Islet precursor cell (in vitro differentiated cells): ENCODE measurements at regions not wholly inside any gene's neighbourhood (a gene's known extent, or its start where the extent isn't known, plus 50 kb on each side); places are given as distances from the start of the nearest gene placed in this dataset.

Experiments
- DNase-seq: peaks from one replicate; pipeline ENCODE4 v3.0.0-alpha.2; 2018

DNA sequence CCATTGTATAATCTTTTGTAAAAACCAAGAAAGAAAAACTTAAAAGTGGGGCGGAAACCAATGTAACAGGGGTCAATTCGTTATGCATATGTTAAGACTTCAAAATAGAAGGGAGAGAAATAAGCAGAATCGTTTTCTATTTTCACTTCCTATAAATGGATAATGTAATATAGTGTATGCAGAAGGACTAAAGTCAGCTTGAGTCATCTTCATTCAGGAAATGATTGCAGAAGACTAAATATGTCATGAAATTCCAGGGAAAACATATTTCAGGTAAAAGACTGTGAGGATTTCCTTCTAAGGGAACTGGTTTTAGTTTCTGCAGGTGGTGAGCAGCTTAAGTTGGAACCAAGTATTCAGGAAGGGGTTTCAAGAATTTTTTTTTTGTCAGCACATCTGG, 753.3 kb downstream of the IRX1 start:
- no peak for DNase-seq

DNA sequence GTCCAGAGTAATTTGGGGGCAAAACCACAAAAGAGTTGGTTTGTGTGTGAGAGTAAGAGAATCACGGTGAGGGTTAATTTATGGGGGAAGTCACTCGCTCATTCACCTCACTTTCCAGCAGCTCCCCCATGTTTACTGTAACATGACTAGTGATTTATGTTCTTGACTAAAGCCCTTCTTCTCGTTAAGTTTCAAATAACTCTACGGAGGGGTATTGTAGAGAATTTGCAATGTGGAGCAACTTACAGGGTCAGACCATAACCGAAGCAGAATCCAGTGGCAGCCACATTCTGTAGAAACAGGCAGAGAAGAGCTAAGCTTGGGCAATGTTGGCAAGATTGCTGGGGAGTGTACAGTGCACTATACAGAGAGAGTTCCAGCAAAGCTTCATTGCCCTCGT, 760.6 kb downstream of the IRX1 start:
- no peak for DNase-seq

DNA sequence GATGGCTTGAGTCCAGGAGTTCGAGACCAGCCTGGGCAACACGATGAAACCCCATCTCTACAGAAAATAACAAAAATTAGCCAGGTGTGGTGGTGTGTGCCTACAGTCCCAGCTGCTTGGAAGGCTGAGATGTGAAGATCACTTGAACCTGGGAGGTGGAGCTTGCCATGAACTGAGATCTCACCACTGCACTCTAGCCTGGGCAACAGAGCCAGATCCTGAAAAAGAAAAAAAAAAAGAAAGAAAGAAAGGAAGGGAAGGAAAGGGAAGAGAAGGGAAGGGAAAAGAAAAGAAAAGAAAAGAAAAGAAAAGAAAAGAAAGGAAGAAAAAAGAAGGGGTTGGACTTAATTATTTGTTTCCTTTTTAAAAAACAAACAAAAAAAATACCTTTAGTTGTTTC, 764.2 kb downstream of the IRX1 start:
- DNase-seq, result no peak

DNA sequence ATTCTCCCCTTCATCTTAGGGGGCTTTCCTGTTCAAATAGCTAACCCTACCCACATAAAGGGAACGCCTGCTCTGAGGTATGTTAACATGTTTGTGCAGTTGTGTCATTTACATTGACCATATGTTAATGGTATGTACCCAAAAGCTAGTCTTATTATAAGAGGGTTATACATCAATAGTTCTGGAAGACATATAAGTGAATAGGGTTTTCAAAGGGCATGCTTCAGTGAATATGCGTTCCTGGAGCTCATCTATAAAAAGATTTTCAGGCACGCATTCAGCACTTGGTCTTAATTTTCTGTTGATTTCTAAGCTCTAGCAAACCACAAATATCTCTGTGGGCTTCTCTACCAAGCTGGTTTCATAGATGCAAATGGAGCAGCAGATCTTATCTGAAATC, 766.1 kb downstream of the IRX1 start:
- DNase-seq, result no peak

DNA sequence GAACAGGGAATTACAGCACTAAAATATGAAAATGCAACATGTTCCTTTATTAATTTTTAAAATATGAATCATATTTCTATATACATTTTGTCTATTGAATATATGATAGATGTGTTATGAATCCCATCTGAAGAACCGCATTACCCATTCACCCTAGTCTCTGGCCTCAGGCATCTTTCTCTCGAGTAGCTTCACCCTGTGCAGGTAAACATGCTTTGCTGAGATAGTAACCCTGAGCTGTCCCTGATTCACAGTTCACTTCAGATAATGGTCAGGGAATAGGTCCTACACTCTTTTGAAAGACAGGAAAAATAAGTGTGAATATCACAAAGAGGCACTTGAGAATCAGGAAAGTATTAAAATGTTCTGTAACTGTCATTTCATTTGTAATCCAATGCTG, 766.8 kb downstream of the IRX1 start:
- no peak for DNase-seq

DNA sequence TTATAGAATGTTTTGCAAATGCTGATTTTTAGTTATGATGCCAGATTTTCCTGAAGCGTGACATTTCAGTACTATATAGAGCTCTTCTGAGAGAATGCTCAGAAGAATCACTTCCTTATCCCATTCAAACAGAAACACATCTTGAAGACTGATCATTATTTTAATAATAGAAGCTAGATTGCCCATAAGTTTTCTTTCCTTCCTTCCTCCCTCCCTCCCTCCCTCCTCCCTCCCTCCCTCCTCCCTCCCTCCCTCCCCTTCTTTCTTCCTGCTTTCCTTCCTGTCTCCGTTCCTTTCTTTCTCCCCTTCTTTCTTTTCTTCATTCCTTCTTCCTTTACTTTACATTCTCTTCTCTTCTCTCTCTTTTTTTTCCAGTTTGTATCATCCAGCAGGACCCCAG, 767.4 kb downstream of the IRX1 start:
- DNase-seq, result no peak

DNA sequence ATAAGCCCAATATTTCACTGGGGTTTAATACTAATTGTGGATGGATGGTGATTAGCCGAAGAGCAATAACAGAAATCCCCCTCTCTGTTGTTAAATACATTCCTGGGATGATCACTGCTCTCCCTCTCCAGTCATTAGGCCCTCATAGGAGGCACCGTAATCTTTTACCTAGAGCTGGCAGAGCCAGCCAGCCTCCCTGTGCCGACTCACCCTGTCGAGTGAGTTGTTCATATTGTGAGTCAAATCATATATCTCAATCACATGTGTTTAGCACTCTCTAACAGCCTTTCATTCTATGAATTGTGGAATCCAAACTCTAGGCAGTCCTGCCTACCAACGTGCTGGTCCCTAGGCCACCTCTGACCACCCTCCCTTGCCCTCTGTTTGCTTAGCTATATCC, 771.0 kb downstream of the IRX1 start:
- no peak for DNase-seq

DNA sequence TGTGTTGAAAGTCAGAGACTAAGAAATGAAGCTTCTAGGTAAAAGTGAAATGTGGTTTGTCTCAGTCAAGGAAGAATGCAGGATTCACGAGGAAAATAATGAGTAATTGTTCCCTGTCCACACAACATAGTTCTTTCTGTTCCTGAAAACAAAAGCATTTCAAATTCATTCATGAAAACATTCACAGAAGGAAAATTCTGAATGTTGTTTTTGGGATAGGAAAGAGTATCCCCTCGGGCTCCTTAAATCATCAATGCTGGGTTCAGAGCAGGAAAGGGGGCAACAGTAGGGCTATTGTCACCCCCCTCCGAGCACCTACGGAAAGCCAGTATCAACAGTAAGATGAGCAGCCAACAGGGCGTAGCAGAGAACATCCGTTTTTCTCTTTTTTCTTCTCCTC, 769.9 kb upstream of the ADAMTS16 start:
- no peak for DNase-seq

DNA sequence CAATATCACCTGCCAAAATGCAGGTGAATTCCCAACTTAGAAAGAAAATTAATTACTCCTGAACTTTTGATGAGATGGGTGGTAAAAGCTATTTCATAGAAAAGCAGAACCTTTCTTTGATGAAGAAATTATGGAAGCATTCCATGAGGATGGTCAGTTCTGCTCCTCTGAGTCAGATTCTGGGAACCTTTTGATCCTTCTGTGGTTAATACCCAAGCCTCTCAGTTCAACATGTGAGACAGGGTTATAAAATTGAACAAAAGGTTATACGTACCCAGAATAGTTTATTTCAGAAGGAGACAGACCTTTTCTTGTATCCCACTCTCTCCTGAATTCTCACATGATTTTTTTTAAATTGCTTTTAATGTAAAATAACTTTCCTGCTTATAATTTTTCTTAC, 767.6 kb upstream of the ADAMTS16 start:
- no peak for DNase-seq

DNA sequence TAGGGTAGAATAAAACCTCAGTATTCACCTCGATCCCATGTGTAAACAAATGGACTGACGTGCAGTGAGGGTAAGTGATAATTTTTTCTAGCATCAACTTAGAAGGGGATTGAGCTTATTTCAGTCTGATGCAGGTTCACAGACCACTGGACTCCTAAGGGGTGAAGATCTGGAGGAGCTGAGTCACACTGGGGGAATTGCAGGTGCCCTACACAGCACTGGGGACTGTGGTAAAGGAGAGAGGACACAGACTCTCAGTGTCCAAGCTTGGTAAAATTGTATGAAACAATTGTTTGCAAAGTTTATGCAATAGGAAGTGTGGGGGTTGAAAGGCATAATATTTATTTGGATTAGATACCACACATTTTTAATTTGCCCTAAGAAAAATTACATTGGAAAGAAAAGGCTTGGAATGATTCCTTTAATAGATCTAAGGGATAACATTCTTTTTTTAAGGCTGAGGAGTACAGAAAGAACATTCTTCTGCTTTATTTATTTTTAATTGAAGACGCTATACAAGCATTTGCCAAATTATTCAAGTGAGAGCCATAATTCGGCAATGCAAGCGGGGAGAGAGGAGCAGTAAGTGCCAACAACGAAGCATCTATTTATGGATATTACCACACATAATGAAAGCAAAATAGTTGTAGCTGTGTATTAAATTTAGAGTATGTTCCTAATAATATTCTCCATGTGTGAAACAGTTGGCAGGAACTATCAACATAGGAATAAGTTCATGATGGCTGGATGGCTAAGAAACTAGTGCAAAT, 766.9 kb upstream of the ADAMTS16 start:
- no peak for DNase-seq

DNA sequence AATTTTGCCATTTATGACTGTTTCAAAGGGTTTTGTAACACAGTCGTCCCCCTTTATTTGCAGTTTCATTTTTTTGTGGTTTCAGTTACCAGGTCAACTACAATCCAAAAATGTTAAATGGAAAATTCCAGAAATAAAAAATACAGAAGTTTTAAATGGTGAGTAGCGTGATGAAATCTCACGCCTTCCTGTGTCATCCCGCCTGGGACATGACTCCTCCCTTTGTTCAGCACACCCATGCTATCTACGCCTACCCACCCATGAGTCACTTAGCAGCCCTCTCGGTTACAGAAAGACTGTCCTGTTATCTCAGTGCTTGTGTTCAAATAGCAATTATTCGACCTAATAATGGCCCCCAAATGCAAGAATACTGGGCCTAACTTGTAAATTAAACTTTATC, 765.3 kb upstream of the ADAMTS16 start:
- DNase-seq, result peak; percentile 64

DNA sequence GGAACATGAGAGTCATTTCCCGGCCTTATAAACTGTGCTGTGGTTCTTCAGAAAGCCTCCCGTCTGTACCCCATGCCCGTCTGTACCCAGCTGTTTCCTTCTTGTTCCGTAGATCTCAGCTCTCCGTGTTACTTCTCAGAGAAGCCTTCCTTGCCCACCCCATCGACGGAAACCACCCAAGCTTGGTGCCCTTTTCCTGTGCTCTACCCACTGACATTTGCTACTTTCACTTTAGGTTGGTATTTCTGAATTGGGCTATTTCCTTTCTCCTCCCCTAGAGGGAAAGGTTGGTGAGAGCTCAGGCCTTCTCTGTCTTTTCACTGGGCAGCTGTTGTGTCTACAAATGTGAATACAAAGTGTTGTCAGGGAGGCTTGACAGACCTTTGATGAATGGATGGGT, 764.5 kb upstream of the ADAMTS16 start:
- DNase-seq, result no peak

DNA sequence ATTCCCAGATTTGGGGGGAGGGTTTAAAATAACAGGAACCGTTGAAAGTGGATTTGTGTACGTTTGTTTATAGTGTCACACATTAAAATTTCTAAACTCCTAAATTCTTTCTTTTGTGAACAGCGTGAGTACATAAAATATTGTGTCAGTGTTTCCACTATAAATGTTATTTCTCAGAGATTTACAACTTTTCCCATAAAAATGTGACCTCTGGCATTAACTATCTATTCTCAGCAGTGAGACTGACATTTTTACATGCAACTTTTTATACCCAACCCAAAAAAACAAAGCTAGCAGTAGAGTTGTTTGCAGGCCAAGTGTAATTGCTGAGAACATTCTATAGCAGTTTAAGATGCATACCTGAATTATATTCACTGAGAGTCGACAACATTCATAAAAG, 757.0 kb upstream of the ADAMTS16 start:
- no peak for DNase-seq

DNA sequence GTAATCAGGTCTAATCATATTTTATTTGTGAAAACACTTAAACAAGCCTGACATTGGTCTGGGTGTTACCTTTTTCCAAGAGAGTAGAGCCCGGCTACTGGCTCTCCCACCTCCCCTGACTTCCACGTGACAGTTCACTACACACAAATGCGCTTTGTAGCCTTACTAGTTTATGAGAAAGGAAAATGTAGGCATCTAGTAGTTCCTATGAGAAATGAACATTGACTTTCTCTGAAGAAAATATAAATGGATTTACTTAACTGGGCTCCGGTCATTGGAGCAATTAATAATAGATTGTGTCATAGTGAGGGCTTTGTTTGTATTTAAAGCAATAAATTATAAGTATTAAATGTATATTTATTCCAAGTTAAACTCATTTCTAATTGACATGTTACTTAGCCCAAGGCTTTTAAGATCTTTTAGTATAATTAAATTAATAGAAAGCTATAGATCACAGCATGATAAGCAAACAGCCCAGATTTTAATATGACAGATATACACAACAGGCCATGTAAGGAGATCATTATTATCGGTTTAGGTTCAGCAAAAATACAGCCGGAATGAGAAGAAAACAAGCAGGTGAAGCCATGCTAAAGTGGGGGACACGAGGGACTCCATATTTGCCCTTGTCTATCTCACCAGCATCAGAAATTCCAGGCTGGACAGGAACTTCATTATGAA, 756.5 kb upstream of the ADAMTS16 start:
- no peak for DNase-seq

DNA sequence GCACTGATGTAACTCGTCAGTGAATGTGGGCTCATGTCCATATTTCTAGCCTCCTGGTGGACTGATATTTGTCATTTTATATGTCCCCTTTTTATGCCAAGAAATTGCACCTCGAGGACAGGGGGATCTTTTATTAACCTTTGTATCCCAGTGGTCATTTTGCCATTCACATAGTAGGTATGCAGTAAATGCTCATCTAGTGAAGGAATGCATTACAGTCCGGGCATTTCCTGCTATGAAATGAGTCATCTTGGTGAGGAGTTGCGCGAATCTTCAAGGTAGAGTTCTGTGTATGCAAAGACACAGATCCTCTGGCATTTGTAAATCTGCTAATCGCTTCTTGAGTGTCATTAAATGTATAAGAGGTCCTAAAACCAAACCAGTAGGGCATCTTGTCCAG, 755.5 kb upstream of the ADAMTS16 start:
- DNase-seq, result no peak

DNA sequence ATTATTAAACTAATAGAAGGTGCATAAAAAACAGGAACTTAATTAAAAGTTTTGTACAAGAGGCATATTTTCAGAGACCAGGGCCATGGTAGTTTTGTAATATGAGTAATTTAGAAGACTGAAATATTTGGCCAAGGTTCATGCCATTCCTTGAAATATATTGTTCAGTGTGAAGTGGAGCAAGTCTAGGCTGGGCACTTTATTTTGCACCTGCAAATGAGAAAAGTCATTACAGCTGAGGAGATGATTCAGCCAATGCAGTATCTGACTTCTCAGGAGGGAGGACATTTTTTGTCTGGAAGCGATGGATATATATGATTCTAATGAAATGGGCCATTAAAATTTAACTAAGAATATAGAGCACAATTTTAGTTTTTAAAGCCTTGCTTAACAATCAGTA, 754.0 kb upstream of the ADAMTS16 start:
- no peak for DNase-seq

DNA sequence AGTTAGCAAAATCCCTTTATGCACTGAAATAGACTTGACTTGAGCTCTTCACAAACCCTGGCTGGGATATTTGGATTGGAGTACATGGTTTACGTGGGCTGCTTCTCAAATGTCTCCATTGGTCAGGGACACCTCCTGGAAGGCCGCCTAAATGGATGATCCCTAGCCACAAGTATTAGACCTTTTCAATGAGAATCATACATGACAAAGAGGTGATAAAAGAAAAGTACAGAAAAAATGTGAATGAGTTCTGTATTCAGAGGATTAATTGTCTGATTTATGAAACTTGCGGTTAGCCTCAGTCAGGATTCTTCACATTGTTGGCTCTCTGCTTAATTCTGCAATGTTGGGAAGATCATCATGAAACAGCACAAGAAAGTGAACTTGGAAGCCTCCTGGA, 752.8 kb upstream of the ADAMTS16 start:
- no peak for DNase-seq

DNA sequence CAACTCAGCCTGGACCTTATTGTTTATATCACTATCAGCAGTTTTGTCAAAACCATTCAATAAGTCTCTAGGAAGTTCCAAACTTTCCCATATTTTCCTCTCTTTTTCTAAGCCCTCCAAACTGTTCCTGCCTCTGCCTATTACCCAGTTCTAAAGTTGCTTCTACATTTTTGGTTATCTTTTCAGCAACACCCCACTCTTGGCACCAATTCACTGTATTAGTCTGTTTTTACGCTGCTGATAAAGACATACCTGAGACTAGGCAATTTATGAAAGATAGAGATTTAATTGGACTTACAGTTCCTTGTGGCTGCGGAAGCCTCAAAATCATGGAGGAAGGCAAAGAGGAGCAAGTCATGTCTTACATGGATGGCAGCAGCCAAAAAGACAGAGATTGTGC, 744.4 kb upstream of the ADAMTS16 start:
- DNase-seq, result no peak

DNA sequence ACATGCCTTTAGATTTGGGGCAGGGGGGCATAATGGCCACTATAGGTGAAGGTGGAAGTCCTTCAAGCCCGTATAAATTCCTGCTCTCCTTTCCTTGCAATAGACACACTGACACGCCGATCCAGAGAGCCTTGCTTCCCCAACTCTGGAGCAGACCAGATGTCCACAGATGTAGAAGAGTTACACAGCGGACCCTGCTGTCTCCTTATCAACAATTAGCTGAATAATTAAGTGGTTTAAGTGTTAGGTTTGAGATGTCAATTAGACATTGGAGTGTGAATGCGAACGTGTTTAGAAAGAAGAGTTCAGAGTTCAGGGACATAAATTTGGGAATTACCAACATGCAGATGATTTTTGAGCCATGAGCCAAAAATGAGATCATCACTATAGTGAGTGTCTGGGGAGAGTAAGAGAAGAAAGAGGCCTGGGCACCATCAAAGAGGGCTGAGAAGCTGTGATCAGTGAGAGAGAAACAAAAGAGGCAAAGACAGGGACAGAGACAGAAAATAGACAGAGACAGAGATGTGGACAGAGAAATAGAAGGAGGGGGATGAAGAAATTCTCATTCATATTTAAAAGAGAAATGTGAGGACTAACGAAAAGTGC, 734.4 kb upstream of the ADAMTS16 start:
- DNase-seq, result no peak

DNA sequence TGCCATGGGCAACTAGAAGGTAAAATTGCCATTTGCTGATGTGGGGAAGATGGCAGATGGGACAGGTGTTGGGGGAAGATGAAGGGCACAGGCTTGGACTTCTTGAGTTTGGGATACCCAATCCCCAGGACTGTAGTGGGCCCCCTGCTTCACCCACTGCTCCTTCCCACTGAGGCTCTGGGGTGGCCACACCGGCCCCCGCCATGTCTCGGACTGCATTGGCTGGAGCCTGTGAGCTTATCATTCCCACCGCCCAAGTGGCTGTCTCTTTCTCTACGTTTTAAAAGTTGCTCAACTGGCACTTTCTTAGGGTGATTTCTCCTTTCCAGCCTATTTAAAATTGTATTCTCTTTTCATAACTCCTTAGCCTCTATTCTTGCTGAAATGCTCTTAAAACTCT, 730.0 kb upstream of the ADAMTS16 start:
- no peak for DNase-seq

DNA sequence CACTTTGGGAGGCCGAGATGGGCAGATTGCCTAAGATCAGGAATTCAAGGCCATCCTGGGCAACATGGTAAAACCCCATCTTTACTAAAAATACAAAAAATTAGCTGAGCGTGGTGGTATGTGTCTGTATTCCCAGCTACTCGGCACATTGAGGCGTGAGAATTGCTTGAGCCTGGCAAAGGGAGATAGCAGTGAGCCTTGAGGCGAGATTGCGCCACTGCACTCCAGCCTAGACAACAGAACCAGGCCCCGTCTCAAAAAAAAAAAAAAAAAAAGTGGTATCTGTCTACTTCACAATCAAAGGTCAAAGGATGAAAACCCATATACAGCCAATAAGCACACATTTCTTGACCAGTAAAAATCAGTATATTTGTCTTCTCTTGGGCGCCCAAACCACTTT, 728.5 kb upstream of the ADAMTS16 start:
- no peak for DNase-seq

DNA sequence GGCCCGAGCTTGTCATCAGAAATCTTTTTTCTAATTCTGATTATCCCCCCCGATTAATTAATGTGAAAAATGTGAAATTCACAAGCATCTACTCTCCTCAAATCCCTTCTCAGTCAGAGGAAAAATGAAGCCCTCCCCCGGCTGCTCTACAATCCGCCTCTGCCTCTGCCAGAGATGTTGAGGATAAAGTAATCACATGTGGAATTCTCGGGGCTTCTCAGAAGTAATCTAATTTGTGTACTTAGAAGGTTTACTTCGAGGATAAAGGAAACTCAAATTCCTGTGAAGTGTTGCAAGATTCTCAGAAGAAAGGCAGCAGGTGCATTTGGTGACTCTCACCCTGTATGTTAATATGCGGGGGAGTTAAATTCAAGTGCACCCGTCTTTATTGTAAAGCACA, 726.1 kb upstream of the ADAMTS16 start:
- no peak for DNase-seq

DNA sequence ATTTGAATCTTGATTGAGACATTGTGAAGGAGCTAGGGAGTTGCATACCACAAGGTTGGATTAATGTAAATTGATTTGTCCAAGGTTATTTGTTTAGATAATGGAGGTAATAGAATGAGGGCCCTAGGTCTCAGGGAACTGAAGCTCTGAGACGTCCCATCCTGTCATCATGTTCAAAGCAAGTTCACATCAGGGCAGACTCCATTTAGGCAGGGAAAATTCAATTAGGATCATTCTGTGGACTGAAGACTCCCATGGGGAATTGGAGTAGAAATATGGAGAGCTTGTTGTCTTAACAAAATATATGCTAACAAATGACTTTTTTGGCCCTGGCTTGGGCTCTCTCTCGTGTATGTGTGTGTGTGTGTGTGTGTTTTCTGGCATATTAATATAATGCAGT, 722.0 kb upstream of the ADAMTS16 start:
- DNase-seq, result no peak

DNA sequence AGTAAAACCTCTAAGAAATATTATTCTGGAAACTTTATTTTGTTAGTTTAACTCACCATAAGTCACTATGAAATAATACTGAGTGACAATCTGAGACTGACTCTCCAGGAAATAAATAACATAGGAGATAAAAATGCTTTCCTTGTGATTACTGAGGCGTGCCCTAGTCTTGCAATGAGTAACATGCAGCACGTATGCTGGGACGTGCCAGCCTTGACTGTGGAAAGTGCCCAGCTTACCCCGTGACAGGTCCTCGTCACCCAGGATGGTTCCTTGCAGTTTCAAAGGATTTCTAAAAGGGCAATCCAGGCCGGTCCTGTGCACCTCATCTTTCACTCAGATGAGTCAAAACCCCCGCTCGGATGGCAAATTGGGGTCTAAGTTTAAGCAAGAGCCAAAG, 720.8 kb upstream of the ADAMTS16 start:
- no peak for DNase-seq

DNA sequence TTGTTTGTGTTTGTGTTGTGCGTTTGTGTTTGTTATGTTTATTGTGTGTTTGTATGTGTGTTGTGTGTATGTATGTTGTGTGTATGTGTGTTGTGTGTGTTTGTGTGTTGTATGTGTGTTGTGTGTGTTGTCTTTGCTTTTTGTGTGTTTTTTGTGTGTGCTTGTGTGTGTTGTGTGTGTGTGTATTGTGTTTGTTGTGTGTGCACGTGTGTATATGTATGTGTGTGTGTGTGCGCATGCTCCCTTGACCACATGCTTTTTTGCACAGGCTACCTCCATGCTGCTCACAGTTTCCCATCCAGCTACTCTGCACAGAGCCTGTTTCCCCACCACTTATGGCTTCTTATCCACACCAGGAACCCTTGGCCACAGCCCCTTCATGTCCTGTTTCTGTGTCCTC, 720.0 kb upstream of the ADAMTS16 start:
- no peak for DNase-seq
